Superior temporal gyrus (tissue), 1 donor: ENCODE measurements at regions not wholly inside any gene's neighbourhood (a gene's known extent, or its start where the extent isn't known, plus 50 kb on each side); places are given as distances from the start of the nearest gene placed in this dataset.

Experiments used
- DNase-seq: peaks from one replicate; pipeline ENCODE4 v3.0.0-alpha.2; 2016; ENCODE audit errors: extremely low spot score

GRCh38 chr4:121526509-121526908, 145.7 kb upstream of the QRFPR start:
- DNase-seq, result no peak

- peak; percentile 20 for DNase-seq
Observed at GRCh38 chr4:121519236-121519838, 138.5 kb upstream of the QRFPR start.

- no peak for DNase-seq
Observed at GRCh38 chr4:121517241-121517640, 136.4 kb upstream of the QRFPR start.

GRCh38 chr4:121514443-121514842, 133.6 kb upstream of the QRFPR start:
- no peak for DNase-seq

- no peak for DNase-seq
Observed at GRCh38 chr4:121510341-121510874, 129.6 kb upstream of the QRFPR start.

GRCh38 chr4:121485190-121485804, 104.5 kb upstream of the QRFPR start:
- no peak for DNase-seq

GRCh38 chr4:121484633-121485032, 103.8 kb upstream of the QRFPR start:
- DNase-seq, result no peak

GRCh38 chr4:121479808-121480207, 99.0 kb upstream of the QRFPR start:
- no peak for DNase-seq

- DNase-seq, result no peak
Observed at GRCh38 chr4:121477480-121477879, 96.7 kb upstream of the QRFPR start.

- DNase-seq, result no peak
Observed at GRCh38 chr4:121477079-121477478, 96.3 kb upstream of the QRFPR start.

GRCh38 chr4:121472937-121473721, 92.3 kb upstream of the QRFPR start:
- DNase-seq, result no peak

- no peak for DNase-seq
Observed at GRCh38 chr4:121464854-121465253, 84.0 kb upstream of the QRFPR start.

- DNase-seq, result peak; percentile 80
Observed at GRCh38 chr4:121462660-121463261, 81.9 kb upstream of the QRFPR start.

- no peak for DNase-seq
Observed at GRCh38 chr4:121459026-121459425, 78.2 kb upstream of the QRFPR start.

GRCh38 chr4:121457278-121457875, 76.6 kb upstream of the QRFPR start:
- no peak for DNase-seq

GRCh38 chr4:121455285-121455684, 74.5 kb upstream of the QRFPR start:
- DNase-seq, result no peak

GRCh38 chr4:121454251-121454979, 73.6 kb upstream of the QRFPR start:
- DNase-seq, result no peak

- no peak for DNase-seq
Observed at GRCh38 chr4:121451310-121451709, 70.5 kb upstream of the QRFPR start.

GRCh38 chr4:121449416-121449815, 68.6 kb upstream of the QRFPR start:
- no peak for DNase-seq

- no peak for DNase-seq
Observed at GRCh38 chr4:121448231-121448630, 67.4 kb upstream of the QRFPR start.

- no peak for DNase-seq
Observed at GRCh38 chr4:121439669-121440068, 58.9 kb upstream of the QRFPR start.
